ENCODE measurements at regions not wholly inside any gene's neighbourhood (a gene's known extent, or its start where the extent isn't known, plus 50 kb on each side); places are given as distances from the start of the nearest gene placed in this dataset.

GRCh38 chr13:67557642-67558241 lies 327.6 kb upstream of the PCDH9 start:
- TF ChIP-seq HNF4A (conservative IDR thresholded peaks at IDR 0.05) (no peak), ZBTB33 (IDR thresholded peaks at IDR 0.05) (no peak), SP1 (IDR thresholded peaks at IDR 0.05) (no peak), JUND (IDR thresholded peaks at IDR 0.05) (no peak)
- TF ChIP-seq, protein P1, sequence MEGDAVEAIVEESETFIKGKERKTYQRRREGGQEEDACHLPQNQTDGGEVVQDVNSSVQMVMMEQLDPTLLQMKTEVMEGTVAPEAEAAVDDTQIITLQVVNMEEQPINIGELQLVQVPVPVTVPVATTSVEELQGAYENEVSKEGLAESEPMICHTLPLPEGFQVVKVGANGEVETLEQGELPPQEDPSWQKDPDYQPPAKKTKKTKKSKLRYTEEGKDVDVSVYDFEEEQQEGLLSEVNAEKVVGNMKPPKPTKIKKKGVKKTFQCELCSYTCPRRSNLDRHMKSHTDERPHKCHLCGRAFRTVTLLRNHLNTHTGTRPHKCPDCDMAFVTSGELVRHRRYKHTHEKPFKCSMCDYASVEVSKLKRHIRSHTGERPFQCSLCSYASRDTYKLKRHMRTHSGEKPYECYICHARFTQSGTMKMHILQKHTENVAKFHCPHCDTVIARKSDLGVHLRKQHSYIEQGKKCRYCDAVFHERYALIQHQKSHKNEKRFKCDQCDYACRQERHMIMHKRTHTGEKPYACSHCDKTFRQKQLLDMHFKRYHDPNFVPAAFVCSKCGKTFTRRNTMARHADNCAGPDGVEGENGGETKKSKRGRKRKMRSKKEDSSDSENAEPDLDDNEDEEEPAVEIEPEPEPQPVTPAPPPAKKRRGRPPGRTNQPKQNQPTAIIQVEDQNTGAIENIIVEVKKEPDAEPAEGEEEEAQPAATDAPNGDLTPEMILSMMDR (IDR thresholded peaks at IDR 0.05; ENCODE audit: low read depth, low read length, missing input control) = no peak
- Histone ChIP-seq H3K4me3 (ENCODE audit: low read depth in 1 of 3, low read length in 3 of 3) (no peak overlapping the region), H3K27ac (ENCODE audit: low read depth in 1 of 2, low read length in 2 of 2) (no peak overlapping the region), H3K4me1 (ENCODE audit: control insufficient read depth in 4 of 4, insufficient read depth in 4 of 4, low read length in 3 of 4) (no peaks in the 10 kb centered on the region), H3K27me3 (ENCODE audit: control insufficient read depth in 4 of 4, insufficient read depth in 4 of 4, low read length in 3 of 4) (no peaks in the 10 kb centered on the region), H3K9ac (ENCODE audit: low read depth in 1 of 2, low read length in 2 of 2) (no peak overlapping the region), H3K36me3 (ENCODE audit: control insufficient read depth in 4 of 4, insufficient read depth in 3 of 4, low read depth in 1 of 4, low read length in 3 of 4) (no peaks in the 10 kb centered on the region), H3K9me3 (ENCODE audit: control insufficient read depth in 4 of 4, low read length in 3 of 4) (peaks cover 0 to 13% (median 1%) of the 10 kb centered on the region in 4 donors)
- DNase-seq (ENCODE audit: low spot score) = no peak
- WGBS = 66% methylated on average over 2 of the region's 2 CpGs

DNA sequence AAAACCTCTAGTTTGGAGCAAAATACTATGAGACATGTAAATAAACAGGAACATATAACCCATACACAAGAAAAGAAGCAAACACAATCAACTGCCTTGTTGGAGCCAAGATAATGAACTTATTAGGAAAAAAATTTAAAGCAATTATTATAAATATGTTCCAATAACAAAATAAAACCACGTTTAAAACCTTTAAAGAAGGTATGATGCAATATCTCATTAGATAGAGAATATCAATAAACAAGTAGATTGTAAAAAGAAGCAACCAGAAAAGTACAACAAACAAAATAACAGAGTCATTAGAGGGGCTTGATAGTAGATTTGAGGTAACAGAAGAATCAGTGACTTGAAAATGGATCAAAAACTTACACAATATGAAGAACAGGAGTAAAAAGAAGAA lies 327.0 kb upstream of the PCDH9 start:
- Histone ChIP-seq H3K27me3 (ENCODE audit: control insufficient read depth in 4 of 4, insufficient read depth in 4 of 4, low read length in 3 of 4) (no peaks in the 10 kb centered on the region), H3K27ac (ENCODE audit: low read depth in 1 of 2, low read length in 2 of 2) (no peak overlapping the region), H3K9ac (ENCODE audit: low read depth in 1 of 2, low read length in 2 of 2) (no peak overlapping the region), H3K9me3 (ENCODE audit: control insufficient read depth in 4 of 4, low read length in 3 of 4) (peaks cover 0 to 13% (median 1%) of the 10 kb centered on the region in 4 donors), H3K4me3 (ENCODE audit: low read depth in 1 of 3, low read length in 3 of 3) (no peak overlapping the region), H3K36me3 (ENCODE audit: control insufficient read depth in 4 of 4, insufficient read depth in 3 of 4, low read depth in 1 of 4, low read length in 3 of 4) (no peaks in the 10 kb centered on the region), H3K4me1 (ENCODE audit: control insufficient read depth in 4 of 4, insufficient read depth in 4 of 4, low read length in 3 of 4) (no peaks in the 10 kb centered on the region)
- no peak for TF ChIP-seq HNF4G (IDR thresholded peaks at IDR 0.05)
- no peak for TF ChIP-seq SP1 (IDR thresholded peaks at IDR 0.05)
- TF ChIP-seq, protein P1 (IDR thresholded peaks at IDR 0.05; ENCODE audit: low read depth, low read length, missing input control) = no peak
- TF ChIP-seq FOXA2 (IDR thresholded peaks at IDR 0.05) = no peak
- no peak for TF ChIP-seq YY1 (IDR thresholded peaks at IDR 0.05)
- no peak for TF ChIP-seq HNF4A (conservative IDR thresholded peaks at IDR 0.05)
- no peak for TF ChIP-seq FOXA1 (IDR thresholded peaks at IDR 0.05)
- 41% methylated on average over 1 of the region's 1 CpG for WGBS
- DNase-seq (ENCODE audit: low spot score) = no peak

DNA sequence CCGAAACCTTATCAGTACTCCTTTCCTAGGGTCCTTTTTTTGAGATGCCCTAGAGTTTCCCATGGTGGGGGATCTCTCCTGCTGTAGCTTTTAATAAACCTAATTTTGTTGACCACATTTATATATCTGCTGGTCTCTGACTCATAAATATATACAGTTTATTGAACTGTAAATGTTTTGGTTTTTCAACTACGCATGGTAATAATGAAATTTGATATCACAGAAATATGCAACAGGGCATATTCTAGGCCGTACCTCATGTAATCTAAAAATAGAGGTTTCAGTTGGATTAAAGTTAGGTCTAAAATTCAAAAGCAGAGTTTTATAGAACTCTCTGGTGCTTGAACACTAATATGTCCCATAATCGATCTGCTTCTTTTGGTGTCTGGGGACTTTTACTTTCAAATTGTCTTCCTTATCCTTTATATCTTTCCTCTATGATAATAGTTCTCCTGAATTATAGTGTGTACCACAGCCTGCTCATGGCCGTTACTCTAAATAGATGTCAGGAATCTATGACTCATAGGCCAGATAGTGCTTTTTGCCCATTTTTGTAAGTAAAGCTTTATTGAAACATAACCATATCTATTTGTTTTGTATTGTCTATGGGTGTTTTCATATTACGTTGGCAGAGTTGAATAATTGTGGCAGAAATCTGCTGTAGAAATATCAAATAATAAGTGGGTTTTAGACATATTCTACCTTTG lies 324.8 kb upstream of the PCDH9 start:
- Histone ChIP-seq H3K4me1 (ENCODE audit: control insufficient read depth in 4 of 4, insufficient read depth in 4 of 4, low read length in 3 of 4) (no peaks in the 10 kb centered on the region), H3K27me3 (ENCODE audit: control insufficient read depth in 4 of 4, insufficient read depth in 4 of 4, low read length in 3 of 4) (no peaks in the 10 kb centered on the region), H3K36me3 (ENCODE audit: control insufficient read depth in 4 of 4, insufficient read depth in 3 of 4, low read depth in 1 of 4, low read length in 3 of 4) (no peaks in the 10 kb centered on the region), H3K4me3 (ENCODE audit: low read depth in 1 of 3, low read length in 3 of 3) (no peak overlapping the region), H3K27ac (ENCODE audit: low read depth in 1 of 2, low read length in 2 of 2) (no peak overlapping the region), H3K9ac (ENCODE audit: low read depth in 1 of 2, low read length in 2 of 2) (no peak overlapping the region), H3K9me3 (ENCODE audit: control insufficient read depth in 4 of 4, low read length in 3 of 4) (peaks cover 0 to 13% (median 1%) of the 10 kb centered on the region in 4 donors)
- TF ChIP-seq HNF4G (IDR thresholded peaks at IDR 0.05) = no peak
- TF ChIP-seq REST (IDR thresholded peaks at IDR 0.05) = no peak
- no peak for TF ChIP-seq YY1 (IDR thresholded peaks at IDR 0.05)
- TF ChIP-seq JUND (IDR thresholded peaks at IDR 0.05) = no peak
- DNase-seq (ENCODE audit: low spot score) = no peak
- 68% methylated on average over 6 of the region's 6 CpGs for WGBS
